ENCODE measurements at regions not wholly inside any gene's neighbourhood (a gene's known extent, or its start where the extent isn't known, plus 50 kb on each side); places are given as distances from the start of the nearest gene placed in this dataset.
"Not testable (repeated sequence)": the region's sequence is repeated elsewhere in the genome, so short reads cannot be mapped to it uniquely, and the experiment has no call there.

DNA sequence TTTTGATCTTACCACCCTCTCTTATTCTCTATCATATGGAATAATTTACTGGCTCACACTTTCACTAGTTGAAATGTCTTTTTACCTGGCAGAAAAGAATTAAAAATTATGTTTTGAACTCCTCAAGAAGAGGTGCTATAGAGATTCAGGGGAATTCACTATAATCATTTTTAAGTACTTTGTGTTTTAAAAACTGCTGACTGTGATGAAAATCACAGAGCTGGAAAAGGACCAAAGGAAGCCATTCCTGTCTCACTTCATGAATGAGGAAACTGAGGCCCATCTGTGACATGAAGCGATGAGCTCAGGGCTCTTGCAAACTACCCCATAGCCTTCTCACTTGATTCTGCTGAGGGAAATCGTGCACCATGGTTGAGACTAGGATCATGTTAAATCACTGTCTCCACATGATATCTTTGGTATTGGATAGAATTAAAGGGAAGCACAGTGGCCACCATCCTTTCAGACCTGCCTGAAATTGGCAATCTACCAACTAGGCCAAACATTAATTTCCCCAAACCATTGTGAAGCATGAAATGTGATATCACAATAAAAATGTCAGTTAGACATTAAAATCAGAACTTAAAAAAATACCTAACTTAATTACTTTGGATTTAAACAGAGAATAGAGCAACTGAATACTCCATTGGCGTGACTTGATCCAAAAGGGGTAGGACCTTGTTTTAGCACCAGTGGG, 141.0 kb downstream of the FZD1 start:
- TF ChIP-seq, protein P1, sequence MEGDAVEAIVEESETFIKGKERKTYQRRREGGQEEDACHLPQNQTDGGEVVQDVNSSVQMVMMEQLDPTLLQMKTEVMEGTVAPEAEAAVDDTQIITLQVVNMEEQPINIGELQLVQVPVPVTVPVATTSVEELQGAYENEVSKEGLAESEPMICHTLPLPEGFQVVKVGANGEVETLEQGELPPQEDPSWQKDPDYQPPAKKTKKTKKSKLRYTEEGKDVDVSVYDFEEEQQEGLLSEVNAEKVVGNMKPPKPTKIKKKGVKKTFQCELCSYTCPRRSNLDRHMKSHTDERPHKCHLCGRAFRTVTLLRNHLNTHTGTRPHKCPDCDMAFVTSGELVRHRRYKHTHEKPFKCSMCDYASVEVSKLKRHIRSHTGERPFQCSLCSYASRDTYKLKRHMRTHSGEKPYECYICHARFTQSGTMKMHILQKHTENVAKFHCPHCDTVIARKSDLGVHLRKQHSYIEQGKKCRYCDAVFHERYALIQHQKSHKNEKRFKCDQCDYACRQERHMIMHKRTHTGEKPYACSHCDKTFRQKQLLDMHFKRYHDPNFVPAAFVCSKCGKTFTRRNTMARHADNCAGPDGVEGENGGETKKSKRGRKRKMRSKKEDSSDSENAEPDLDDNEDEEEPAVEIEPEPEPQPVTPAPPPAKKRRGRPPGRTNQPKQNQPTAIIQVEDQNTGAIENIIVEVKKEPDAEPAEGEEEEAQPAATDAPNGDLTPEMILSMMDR (IDR thresholded peaks at IDR 0.05; ENCODE audit: extremely low read depth, missing control alignments): no peak
- no peak for DNase-seq (ENCODE audit: low spot score)

DNA sequence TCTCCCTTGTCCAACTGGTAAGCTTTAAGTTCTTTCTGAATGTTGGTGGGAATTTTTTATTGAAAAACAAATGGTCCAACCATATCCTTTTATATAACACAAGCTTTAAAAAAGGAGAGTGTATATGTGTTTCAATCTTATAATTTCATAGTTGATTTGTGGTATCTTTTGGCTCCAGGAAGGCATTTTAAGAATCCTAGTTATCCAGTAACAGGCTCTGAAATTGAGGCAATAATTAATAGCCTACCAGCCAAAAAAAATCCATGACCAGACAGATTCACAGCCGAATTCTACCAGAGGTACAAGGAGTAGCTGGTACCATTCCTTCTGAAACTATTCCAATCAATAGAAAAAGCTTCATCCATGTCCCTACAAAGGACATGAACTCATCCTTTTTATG, 141.6 kb downstream of the FZD1 start:
- DNase-seq (ENCODE audit: low spot score): not testable (repeated sequence)

- DNase-seq (ENCODE audit: low spot score): no peak
- TF ChIP-seq, protein P1 (IDR thresholded peaks at IDR 0.05; ENCODE audit: extremely low read depth, missing control alignments): no peak
Observed at GRCh38 chr7:91407942-91408341, 143.7 kb downstream of the FZD1 start.

DNA sequence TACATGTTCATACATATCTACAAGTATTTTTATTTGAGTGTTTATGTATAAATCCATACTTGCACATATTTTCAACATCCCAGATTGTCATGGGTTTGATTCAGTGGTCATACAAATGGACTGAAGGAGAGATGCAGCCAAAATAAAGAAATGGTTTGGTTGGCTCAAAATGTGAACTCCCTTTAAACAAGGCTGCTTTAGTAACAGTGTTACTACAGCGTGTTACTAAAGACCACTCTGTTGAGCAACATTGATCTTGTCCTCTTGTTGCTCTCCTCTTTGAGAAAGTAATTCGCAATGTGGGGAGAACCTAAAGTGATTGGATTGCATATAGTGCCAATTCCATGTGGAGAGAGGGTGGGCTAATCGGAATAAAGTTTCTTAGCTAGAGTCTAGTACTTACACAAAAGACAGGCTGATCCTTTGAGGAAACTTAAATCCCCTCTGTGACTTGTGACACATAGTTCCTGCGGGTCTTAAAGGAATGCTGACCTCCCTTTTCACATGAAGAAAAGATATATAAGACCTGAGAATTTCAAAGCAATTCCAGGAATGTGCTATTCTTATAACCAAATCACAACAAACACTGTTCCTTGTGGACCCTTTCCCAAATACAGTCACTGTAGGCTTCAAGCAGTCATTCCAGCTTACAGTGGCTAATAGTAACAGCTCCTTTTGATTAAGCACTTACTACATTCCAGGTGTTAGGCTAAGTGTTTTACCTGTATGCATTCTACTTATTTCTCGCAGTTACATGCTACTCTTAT, 144.3 kb downstream of the FZD1 start:
- no peak for DNase-seq (ENCODE audit: low spot score)
- TF ChIP-seq, protein P1 (IDR thresholded peaks at IDR 0.05; ENCODE audit: extremely low read depth, missing control alignments): no peak

DNA sequence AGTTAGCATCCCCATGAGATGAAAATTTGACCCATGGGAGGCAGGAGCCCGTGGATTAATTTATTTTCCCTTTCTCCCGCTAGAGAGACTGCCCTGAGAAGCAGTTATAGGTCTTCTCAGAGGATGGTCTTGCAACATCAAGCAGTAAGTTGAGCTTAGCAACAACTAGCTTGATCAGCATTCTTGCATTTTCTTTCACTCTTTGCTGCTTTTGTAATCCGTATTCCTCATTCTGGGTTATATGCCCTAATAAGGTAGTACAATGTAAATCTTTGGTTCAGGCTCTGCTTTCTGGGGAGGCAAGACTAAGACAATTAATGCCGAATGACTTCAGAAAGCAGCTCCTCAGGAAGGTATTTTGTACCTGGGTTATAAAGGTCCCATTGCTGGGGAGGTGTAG, 146.8 kb downstream of the FZD1 start:
- DNase-seq (ENCODE audit: low spot score): no peak
- TF ChIP-seq, protein P1 (IDR thresholded peaks at IDR 0.05; ENCODE audit: extremely low read depth, missing control alignments): no peak

DNA sequence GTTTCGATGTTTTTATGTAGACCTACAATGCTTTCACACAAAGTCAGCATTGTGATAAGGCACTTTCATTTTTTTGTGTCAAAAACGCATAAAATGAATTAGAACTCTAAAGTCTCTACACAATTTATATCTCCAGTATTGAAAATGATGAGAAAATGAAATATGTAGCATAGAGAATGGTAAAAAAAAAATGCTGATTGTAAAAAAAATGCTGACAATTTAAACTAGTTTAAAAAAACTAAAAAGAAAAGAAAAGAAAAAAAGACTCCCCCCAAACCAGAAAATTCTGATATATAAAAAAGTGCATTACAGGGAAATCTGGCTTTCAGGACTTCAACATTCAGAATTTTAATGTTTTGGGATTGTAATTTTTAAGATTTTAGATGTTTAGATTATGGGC, 148.1 kb downstream of the FZD1 start:
- TF ChIP-seq, protein P1 (IDR thresholded peaks at IDR 0.05; ENCODE audit: extremely low read depth, missing control alignments): no peak
- no peak for DNase-seq (ENCODE audit: low spot score)

- no peak for DNase-seq (ENCODE audit: low spot score)
- TF ChIP-seq, protein P1 (IDR thresholded peaks at IDR 0.05; ENCODE audit: extremely low read depth, missing control alignments): no peak
Observed at GRCh38 chr7:91414734-91415133, 150.5 kb downstream of the FZD1 start.
